NCI-H146 (cell line): ENCODE measurements at regions not wholly inside any gene's neighbourhood (a gene's known extent, or its start where the extent isn't known, plus 50 kb on each side); places are given as distances from the start of the nearest gene placed in this dataset.
"Not testable (repeated sequence)": the region's sequence is repeated elsewhere in the genome, so short reads cannot be mapped to it uniquely, and the experiment has no call there.

Source experiments
- DNase-seq: peaks from one replicate; lab custom pipeline; 2025; lab: John Stamatoyannopoulos, UW

- no peak for DNase-seq
These were observed 437.2 kb downstream of the CSNK1G3 start for GRCh38 chr5:123949043-123949804.

- no peak for DNase-seq
These were observed 435.8 kb downstream of the CSNK1G3 start for GRCh38 chr5:123947797-123948196.

DNA sequence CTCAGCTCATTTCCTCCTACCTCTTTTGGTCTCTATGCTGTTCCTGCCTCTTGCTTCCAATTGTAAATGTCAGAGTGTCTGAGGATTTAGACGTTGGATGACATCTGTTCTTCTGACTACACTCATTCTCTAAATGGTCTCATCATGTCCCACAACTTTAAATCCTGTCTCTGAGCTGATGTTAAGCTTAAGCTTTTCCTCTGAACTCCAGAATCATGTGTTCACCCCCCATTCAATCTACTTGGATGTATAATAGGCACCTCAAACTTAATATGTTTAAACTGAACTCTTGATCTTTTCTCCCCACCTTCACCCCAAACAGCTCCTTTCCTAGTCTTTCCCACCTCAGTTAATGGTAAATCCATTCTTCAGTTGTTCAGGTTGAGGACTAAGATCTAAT is 433.6 kb downstream of the CSNK1G3 start:
- no peak for DNase-seq

- DNase-seq, result no peak
These were observed 431.2 kb downstream of the CSNK1G3 start for GRCh38 chr5:123943151-123943550.

GRCh38 chr5:123940416-123940815 is 428.4 kb downstream of the CSNK1G3 start:
- DNase-seq, result no peak

- DNase-seq, result peak; percentile 32
These were observed 425.3 kb downstream of the CSNK1G3 start for GRCh38 chr5:123937230-123937629.

DNA sequence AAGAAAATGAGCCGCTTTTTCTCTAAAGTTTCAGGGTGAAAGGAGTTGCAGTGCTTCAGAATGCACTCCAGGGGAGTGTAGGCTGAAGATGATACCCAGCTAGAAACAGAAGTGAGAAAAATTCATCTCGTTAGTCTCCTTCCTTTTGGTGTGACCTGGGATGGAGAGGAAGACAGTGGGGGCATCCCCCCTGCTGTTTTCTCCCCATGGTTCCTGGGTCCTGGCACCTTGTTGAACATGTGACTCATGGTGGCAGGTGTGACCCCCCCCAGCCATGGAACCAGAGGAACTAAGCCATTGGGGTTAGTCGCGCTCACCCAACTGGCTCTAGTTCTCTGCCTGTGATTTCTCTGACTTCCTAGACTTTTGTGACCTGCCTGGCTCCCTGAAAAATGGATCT is 424.6 kb downstream of the CSNK1G3 start:
- DNase-seq, result no peak

DNA sequence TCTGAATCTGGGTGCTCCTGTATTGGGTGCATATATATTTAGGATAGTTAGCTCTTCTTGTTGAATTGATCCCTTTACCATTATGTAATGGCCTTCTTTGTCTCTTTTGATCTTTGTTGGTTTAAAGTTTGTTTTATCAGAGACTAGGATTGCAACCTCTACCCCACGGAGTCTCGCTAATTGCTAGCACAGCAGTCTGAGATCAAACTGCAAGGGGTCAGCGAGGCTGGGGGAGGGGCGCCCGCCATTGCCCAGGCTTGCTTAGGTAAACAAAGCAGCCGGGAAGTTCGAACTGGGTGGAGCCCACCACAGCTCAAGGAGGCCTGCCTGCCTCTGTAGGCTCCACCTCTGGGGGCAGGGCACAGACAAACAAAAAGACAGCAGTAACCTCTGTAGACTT is 421.8 kb downstream of the CSNK1G3 start:
- DNase-seq, result not testable (repeated sequence)

DNA sequence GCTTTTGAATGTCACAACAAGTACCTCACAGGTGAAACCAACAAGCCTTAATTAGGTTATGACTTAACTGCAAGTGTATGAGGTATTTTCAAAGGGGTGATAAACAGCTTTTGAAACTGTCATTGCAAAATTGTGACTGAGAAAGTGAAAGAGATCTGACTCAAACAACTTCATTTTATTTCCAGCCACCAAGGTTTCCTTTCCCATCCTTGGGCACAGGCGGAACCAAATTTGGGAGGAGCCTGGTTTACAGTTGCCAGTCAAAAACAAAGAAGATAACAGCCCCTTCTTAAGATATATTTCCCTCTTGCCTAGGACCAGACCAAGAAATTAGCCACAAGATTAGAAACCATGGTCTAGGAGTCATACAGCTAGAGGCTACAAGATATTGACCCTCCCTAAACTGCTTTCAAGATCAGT is 417.1 kb downstream of the CSNK1G3 start:
- no peak for DNase-seq

GRCh38 chr5:123928401-123928800 is 416.4 kb downstream of the CSNK1G3 start:
- no peak for DNase-seq

- no peak for DNase-seq
These were observed 409.2 kb downstream of the CSNK1G3 start for GRCh38 chr5:123921193-123921592.

- DNase-seq, result no peak
These were observed 404.6 kb downstream of the CSNK1G3 start for GRCh38 chr5:123916345-123917121.

- no peak for DNase-seq
These were observed 402.4 kb downstream of the CSNK1G3 start for GRCh38 chr5:123914333-123914732.

- DNase-seq, result no peak
These were observed 395.4 kb downstream of the CSNK1G3 start for GRCh38 chr5:123907349-123907748.

DNA sequence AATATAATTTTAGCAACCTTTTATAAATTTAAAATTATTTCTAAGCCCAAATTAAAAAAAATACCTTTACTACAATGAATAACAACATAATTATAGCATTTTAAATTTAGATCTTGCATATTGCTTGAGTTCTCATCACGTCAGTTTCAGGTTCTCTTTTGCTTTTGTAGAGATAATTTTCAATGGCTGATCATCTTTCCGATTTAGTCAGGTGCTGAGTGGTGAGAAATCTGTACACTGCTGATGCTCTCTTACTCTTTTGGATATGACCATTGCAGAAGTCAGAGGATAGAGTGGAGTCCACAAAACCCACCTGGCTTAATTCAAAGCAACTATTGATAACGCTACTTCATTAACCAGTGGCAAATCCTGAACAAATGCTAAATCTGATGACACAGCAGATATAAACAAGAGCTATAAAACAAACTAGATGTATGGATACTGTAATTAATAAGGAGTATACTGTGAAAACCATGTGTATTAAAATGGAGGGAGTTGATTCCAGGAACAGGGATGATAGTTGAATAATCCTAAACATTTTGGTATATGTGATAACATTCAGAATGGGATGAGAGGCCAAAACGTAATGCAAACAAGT is 394.8 kb downstream of the CSNK1G3 start:
- DNase-seq, result no peak

DNA sequence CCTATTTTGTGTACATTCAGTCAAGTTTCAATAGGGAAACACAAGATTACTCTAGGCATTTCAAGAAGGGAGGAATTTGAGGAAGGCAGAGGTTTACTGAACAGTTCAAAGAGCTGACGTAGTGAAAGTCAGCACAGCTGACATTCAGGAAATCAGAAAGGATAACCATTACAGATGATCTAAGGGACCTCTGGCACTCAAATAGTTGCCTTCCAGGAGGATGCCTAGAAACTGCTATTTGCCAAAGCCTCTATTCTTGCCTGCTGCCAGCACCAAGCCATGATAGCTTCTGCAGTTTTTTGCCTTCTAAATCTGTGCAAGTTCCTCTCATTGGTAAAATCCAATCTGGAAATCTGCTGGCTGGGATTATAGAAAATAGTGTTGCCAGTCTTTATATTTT is 373.1 kb downstream of the CSNK1G3 start:
- DNase-seq, result no peak

DNA sequence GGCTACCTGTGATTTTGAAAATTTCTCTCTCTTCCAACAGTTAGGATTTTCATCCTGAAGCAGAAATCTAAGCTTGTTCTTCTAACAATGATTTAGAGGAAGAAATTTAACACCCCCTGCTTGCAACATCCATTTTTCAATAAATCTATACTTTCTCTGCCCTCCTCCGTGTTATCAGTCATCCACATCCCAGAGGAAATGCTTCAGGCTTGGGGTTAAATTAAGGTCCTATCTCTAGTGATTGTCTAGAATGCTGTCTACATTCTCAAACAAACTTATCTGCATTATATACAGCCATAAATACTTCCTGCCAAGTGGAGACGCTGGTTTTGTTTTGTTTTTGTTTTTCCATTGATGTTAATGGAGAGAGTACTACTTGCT is 371.0 kb downstream of the CSNK1G3 start:
- no peak for DNase-seq

DNA sequence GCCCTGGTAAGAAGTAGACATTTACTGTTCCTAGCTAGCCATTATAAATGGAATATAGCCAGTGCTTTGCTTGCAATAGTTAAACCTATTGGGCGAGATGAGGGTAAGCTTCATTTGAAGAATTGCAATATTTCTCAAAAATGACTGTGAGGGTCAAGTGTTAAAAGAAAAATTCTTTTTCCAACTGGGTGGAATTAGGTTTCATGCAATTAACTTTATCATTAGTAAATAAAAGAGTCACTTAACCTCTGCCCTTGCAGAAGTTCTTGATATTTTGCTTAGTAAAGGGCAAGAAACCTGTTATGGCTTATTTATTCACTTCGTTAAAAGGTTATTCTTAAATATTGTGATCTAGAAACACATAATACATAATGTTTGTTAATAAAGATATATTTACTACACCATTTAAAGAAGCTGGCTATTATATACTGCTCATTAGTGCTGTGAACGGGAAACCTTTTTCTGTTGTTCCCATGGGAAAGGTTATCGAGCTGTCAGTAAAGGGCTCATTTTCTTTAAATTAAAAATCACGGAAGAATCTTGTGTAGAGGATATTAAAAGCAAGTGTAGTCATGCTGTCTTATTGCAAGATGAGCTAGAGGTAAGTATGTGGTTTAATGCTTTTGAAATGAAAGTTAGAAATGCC is 370.5 kb downstream of the CSNK1G3 start:
- DNase-seq, result no peak

DNA sequence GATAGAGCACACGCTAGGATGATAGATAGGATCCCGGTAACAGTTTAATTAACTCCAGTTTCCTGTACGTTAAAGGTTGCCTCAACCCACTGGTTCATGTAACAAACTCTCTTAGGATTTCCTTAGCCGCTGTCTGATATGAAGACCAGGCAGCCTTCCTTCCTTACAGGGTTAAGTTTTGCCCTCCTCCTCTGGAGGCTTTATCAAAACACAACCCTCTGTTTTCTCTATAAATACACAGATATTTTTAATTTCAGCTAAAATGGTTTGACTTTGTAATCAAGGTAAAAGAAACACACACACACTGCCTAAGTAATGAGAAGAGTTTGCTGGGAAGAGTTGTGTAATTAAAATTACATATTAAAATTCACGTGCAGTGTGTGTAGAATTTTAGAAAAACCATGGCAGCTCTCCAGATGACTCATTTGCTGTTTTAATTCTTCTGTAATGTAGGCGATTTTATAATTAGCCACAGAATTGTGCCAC is 369.8 kb downstream of the CSNK1G3 start:
- no peak for DNase-seq

- no peak for DNase-seq
These were observed 368.9 kb downstream of the CSNK1G3 start for GRCh38 chr5:123880875-123881274.

DNA sequence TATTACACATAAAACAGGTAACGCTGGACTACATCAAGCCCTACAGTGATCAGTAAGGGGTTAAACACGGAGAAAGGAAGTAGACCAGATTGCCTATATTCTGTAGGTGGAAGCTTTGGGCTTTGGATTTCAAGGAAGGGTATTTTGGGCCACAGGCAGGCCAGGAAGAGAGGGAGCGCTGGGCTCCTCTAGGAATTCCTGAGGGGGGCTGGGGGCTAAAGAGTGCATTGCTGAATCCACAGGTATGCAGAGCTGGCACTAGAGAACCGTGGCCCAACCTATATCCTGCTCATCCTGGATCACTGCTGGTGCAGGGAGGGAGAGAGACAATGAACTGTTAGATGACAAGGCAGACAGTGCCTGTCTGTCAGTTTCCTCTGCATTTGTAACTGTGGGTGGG is 367.1 kb downstream of the CSNK1G3 start:
- no peak for DNase-seq

GRCh38 chr5:123876276-123876790 is 364.4 kb downstream of the CSNK1G3 start:
- DNase-seq, result no peak
